ENCODE measurements at regions not wholly inside any gene's neighbourhood (a gene's known extent, or its start where the extent isn't known, plus 50 kb on each side); places are given as distances from the start of the nearest gene placed in this dataset.

- TF ChIP-seq FOXS1 (CRISPR knock-in tag; IDR thresholded peaks at IDR 0.05), result no peak
- no peak for TF ChIP-seq KDM1A (IDR thresholded peaks at IDR 0.05; ENCODE audit: low read depth)
- TF ChIP-seq HMGXB4 (CRISPR knock-in tag; IDR thresholded peaks at IDR 0.05; ENCODE audit: borderline replicate concordance), result no peak
- TF ChIP-seq CTCF (IDR thresholded peaks at IDR 0.05), result no peak
- TF ChIP-seq MAZ (IDR thresholded peaks at IDR 0.05; ENCODE audit: borderline replicate concordance, low read depth, low read length), result no peak
- no peak for TF ChIP-seq POLR2A (IDR thresholded peaks at IDR 0.05; ENCODE audit: low read length)
- TF ChIP-seq EP300 (IDR thresholded peaks at IDR 0.05), result no peak
- TF ChIP-seq RFX5 (IDR thresholded peaks at IDR 0.05), result no peak
- no peak for TF ChIP-seq CEBPB (IDR thresholded peaks at IDR 0.05)
- TF ChIP-seq HES2 (IDR thresholded peaks at IDR 0.05), result no peak
- no peak for TF ChIP-seq EHF (CRISPR knock-in tag; IDR thresholded peaks at IDR 0.05)
Measured at GRCh38 chr7:31202801-31203200, 137.7 kb downstream of the NEUROD6 start.

Data from A549 (cell line).